Smooth muscle cell of the brain vasculature (primary cell): ENCODE measurements at regions not wholly inside any gene's neighbourhood (a gene's known extent, or its start where the extent isn't known, plus 50 kb on each side); places are given as distances from the start of the nearest gene placed in this dataset.

ENCODE experiments used
- DNase-seq: peaks from one replicate; pipeline ENCODE4 v3.0.0-alpha.2; 2012; ENCODE audit warnings: low read depth, low spot score

DNA sequence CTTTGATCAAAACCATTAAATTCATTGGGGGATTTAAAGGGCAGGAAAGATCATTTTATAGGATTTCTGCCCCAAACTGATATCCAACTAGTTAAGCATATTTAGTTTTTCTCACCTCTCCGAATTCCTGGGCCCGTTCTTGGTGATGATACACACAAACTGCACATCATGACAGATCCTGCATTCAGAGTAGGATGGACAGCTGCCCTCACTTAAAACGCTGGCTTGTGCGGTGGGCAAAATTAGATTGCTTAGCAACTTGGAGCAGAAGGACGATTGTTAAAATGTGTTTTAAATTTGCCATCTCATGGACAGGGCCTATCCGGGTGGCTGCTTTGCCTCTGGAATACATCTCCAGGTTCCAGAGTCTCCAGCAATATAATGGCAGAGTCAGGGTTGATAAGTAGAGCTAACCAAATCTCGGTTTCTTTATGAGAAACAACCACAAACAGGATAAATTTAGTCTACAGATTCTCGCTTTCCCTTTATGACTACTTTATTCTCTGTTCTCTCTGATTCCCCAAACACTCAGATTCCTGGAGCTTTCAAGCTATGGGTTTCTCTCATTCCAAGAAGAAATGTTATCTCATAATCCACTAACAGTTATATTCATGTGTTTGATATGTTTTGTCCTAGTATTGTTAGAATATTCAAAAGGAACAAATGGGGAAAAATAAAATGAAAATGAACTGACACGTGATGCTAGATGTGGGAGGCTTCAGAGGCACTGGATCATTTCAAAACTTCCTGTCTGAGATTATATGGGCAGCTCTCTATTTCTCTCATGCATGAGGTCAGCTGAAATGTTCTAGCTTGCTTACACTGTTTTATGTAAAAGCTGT is 1014.1 kb upstream of the SEMA6D start:
- DNase-seq: no peak

DNA sequence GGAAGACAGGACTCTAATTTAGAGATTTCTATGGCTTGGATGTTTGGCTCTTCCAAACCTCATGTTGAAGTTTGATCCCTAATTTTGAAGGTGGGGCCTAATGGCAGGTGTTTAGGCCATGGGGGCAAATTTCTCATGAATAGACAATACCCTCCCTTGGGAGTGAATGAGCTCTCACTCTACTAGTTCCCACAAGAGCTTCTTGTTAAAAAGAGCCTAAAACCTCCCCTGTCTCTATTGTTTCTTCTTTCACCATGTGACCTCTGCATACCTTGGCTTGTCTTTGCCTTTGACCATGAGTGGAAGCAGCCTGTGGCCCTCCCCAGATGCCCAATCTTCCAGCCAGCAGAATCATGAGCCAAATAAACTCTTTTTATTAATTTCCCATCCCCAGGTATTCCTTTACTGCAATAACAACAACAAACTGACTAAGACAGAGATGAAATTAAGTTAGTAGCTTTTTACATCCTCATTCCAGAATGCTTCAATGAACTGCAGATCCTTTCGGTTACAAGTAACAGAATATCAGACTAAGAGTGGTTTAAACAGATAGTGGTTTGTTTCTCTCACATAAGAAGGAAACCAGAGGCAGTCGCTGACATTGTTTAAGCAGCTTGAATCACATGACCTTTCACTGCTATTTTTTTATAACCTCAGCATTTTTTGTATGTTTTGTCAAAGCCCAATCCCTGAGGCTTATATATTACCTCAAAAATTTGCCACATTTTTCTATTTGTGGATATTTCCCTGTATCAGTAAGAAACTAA is 1013.3 kb upstream of the SEMA6D start:
- DNase-seq: no peak

DNA sequence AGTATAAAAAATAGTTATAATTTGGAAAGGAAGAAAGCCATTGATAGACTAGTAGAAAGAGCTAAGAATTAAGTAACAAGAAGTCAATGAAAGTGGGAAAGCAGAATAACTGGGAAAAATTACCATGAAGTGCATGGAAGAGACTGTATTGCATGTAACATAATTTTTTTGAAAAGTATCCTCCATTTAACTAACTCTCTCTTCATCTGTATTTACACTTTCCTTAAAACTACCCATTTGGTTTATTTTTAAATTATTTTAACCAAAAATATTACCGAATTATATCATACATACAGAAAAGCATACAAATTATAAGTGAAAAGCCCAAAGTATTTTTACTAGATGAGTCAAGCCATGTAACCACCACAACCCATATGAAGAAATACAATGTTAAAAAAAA is 1009.9 kb upstream of the SEMA6D start:
- DNase-seq: no peak

DNA sequence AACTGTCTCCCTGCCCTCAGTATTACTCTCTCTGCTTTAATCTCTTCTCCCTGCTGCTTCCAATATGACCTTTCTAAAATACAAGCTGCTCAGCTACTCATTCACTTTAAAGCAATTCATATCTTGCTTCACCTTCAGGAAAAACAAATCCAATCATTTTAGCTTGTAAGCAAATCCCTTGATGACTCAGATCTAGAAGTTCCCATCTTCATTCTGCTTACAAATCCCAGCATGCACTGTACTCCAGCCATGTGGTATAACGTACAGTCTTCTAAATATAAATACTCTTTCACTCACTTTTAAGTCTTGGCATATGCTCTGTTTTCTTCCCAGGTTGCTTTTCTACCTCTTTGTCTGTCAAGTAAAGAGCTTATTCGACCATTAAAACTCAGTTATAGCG is 1009.1 kb upstream of the SEMA6D start:
- DNase-seq: no peak

DNA sequence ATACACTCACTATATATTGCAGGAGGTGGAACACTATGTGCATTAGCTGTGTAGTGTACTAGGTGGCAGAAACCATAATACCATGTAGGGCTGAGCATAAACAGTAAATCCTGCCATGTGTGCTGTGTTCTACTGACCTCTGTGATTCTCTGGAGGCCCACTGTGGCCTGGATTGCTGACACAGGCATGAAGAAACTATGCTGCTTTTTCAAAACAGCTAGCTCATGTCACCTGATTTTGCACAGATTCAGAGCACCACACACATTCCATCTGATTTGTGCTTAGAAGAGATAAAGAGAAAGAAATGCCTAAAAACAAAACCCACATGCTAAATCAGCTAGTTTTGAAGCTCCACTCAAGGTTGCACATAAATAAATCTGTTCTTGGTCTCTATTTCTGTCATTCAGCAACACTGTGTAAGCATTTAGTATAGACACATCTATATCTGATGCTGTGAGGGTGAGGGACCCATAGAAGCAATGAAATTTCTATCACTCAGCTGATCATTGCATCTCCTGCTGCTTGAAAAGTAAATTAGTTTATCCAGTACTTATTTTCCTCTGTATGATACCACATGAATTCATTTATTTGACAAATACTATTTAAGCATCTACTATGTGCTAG is 1007.7 kb upstream of the SEMA6D start:
- DNase-seq: no peak

DNA sequence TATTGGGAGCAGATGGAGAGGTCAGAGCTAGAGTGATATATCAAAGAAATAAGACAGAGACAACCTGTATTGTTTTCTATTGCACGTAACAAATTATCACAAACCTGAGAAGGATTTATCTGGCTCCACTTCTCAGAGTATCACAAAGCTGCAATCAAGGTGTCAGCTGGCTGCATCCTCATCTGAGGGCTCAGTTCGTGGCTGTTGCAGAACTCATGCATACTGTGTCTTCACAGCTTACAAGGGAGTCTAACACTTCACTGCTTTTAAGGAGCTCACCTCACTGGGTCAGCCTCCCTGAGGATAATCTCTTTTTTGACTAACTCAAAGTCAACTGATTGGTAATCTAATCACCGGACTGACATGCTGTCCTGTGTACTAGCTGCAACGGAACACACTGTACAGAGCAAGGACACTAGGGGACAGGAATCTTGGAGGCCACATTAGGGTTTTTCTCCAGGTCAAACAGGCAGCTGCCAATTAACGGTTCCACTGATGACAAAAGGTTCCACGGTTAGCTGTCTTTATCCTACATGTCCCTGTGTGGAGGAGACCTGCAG is 1006.8 kb upstream of the SEMA6D start:
- DNase-seq: no peak

DNA sequence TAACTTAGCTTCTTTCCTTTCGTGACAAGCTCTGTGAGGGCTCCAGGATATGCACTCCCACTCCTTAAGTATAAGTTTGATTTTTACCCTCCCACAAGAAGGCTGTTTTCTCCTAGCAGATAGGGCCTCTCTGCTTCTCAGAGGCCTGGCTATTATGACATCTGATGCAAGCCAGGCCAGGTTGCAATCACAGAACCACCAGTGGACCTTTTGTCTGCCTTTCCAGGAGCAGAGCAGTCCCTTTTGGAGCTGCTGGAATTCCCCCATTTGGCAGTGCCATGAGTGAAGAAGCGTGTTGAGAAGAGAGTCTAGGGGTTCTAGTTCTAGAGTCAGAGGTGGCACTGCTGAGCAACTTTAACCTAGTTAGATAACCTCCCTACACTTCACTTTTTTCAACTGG is 1004.3 kb upstream of the SEMA6D start:
- DNase-seq: no peak

DNA sequence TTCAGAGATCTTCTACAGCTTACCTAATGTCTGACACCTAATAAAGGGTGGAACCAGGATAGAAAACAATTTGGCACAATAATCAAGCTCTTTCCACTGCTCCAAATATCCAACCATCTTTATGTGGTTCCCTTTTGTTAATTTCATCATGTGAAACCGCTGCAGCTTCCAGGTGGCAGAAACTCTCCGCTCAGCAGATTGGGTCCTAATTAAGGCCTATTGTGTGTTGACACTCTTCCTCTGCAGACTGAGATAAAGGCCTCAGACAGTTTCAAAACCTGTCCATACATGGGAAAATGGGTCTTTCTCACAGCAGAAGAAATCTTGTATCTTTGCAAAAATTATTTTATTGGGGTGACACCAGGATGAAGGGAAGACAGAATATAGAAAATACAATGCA is 1002.4 kb upstream of the SEMA6D start:
- DNase-seq: no peak

DNA sequence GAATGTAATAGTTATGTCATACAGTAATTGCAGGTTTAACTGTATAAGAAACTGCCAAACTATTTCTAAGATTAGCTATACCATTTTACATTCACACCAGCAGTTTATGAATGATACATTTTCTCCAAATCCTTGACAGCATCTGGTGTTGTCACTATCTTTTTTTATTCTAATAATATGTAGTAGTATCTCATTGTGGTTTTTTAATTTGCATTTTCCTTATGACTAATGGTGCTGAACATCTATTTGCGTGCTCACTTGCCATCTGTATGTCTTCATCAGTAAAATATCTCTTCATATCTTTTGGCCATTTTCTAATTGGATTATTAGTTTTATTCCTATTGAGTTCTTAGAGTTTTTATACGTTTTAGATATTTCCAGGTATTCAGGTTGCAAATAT is 994.0 kb upstream of the SEMA6D start:
- DNase-seq: no peak

- DNase-seq: no peak
Measured at GRCh38 chr15:46732060-46732459, 985.2 kb upstream of the SEMA6D start.

DNA sequence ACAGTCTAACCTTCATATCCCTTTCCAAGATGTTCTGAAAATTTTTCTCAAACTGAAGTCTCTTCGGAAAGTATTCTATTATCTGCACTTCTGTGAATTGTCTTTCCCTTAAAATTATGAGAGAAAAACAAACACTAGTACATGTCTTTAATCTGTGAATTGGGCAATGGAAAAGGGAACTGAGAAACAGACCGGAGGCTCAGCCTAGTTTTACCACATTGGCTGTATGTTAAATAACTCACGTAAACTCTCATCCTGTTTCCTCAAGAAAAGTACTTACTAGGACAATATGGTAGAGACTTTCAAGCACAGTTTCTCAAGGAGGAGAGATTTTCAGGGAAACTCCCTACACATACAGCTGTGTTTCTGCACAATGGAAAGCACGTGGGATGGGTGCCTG is 982.2 kb upstream of the SEMA6D start:
- no peak for DNase-seq

GRCh38 chr15:46751303-46751702 is 966.0 kb upstream of the SEMA6D start:
- no peak for DNase-seq

DNA sequence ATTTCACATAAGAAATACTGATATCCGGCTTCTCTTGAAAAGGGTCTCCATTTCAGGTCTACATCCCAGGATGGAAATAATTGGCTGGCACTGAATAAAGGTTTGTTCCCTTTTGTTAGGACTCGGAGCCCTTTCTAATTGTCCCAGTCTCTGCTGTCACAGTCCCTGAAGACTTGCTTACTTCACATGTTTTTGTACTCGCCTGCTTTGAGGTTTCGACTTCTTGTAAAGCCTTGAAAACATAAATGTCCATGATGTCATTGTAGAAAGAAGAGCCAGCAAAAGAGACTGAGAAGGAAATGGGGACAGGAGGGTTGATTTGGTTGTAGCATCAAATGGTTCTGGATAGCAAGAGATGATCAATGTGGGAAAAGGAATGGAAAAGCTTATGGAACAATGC is 963.4 kb upstream of the SEMA6D start:
- no peak for DNase-seq

DNA sequence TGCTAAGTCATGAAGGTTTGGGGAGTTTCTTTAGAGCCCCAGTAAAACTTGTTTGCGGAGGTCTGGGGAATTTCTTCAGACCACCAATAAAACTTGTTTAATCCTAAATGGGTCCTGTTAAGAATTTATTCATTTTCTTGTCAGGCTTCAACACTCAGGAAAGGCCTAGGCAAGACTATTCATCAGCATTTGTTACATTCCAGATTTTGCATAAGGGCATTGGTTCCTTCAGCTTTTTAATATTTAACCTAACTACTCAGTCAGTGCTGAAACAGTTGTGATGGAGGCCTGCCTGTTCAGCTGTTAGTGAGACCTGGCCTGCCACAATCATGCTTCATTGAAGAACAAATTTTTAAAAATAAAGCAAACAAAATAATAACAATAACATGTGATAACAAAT is 954.2 kb upstream of the SEMA6D start:
- DNase-seq: no peak

DNA sequence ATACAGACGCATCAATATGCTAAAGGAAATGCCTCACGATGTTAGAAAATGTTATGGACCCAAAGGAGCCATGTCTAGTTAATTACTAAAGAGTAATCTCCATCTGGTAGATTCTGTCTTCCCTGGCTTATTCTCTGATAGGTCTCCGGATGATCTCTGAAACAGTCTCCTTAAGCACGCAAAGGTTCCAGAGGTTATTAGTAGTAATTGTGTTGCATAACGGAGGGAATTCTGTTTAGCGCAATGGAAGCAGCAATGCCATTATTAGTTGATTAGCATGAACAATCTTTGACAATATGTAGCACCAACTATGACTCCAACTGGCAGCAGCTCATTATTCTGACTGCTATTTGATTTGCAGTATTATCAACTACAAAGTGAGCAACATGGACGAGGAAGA is 952.5 kb upstream of the SEMA6D start:
- DNase-seq: no peak

GRCh38 chr15:46766021-46766420 is 951.3 kb upstream of the SEMA6D start:
- DNase-seq: no peak

DNA sequence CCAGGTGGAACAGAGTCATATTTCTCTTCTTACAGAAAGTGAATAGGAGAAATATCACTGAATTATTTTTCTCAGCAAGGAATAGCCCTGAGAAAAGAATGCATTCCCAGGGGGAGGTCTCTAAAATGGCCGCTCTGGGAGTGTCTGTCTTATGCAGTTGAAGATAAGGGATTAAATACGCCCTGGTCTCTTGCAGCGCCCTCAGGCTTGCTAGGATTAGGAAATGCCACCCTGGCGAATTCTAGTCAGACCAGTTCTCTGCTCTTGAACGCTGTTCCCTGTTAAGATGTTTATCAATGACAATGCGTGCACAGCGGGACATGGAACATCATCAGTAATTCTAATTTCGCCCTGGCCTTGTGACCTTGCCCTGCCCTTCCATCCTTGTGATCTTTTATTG is 949.0 kb upstream of the SEMA6D start:
- DNase-seq: no peak

DNA sequence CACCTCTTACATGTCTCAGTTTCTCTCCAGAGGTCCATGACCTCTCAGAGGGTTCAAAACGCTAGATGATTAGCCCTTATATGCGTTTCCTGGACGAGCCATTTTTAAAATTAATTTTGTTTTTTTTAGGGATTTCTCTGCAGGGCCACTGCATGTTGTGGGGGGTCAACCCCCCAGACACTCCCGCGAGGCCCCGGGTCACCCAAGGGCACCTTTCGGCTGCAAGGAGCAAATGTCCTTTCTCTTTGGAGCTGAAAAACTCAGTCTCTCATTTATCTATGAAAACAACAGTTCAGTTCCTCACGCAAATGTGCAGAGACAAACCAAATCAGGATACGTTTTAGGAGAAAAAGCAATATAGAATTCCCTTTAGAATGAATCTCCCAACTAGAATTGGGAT is 944.3 kb upstream of the SEMA6D start:
- DNase-seq: no peak

DNA sequence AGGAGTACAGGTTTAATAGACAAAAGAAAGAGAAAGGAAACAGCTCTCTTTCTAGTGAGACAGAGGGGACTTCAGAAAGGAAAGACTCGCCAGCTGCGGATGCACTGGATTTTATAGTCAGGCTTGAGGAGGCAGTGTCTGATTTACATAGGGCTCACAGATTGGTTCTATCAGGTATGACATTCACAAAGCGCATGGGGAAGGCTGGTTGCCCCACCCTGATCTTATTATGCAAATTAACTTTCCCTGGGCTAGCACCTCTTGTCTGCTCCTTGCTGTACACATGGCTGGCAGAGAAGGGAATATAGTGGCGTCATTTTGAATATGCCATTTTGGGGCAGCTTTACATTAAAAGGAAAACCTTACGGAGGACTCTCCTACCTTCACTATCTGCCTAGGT is 938.4 kb upstream of the SEMA6D start:
- no peak for DNase-seq

- no peak for DNase-seq
Measured at GRCh38 chr15:46786590-46787285, 930.6 kb upstream of the SEMA6D start.

DNA sequence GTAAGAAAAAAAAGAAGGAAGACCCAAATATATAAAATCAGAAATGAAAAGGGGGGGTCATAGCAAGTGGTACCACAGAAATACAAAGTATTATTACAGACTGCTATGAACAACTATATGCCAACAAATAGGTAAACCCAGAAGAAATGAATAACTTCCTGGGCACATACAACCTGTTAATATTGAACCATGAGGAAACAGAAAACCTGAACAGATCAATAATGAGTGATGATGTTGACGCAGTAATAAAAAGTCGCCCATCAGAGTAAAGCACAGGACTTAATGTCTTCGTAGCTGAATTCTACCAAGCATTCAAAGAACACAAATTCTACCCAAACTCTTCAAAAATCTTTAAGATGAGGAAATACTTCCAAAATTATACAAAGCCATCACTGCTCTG is 921.6 kb upstream of the SEMA6D start:
- DNase-seq: no peak

DNA sequence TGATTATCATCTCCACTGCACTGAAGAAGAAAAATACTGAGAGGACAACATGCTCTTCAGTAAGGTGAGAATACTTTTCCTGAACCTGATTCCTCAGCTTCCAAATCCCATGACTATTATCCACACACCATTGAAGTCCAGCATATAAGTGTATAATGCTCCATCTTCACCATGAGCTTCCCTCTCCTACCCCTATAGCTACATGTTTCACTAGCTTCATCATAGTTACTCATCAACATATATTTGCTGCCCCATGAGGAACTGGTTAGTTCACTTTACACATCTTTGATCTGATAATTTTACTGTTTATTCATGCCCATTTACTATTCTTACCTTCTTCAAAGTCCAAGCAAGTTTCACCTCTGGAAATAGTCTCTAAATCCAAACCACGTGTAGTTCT is 908.5 kb upstream of the SEMA6D start:
- no peak for DNase-seq
